Astrocyte of the cerebellum (primary cell): ENCODE measurements at regions not wholly inside any gene's neighbourhood (a gene's known extent, or its start where the extent isn't known, plus 50 kb on each side); places are given as distances from the start of the nearest gene placed in this dataset.

Experiments
- DNase-seq: peaks from one replicate; pipeline ENCODE4 v3.0.0-alpha.2; 2011; ENCODE audit warnings: low read depth
- H3K4me3 ChIP-seq: 2 replicates; pipeline ENCODE4 v1.5.1; 2011; ENCODE audit warnings: mild to moderate bottlenecking, low read depth, low read length, moderate library complexity
- in situ Hi-C: cut with HindIII; loops from 2 replicates; pipeline ENCODE4 v1.10.0; 2017; ENCODE audit warnings: low sequenced_read_pairs
- TF ChIP-seq, protein P1 (sequence below): IDR thresholded peaks from 2 replicates; pipeline ENCODE4 v1.5.1; 2012; ENCODE audit warnings: low read length, low read depth, moderate library complexity, mild to moderate bottlenecking; ENCODE audit errors: missing control alignments

DNA sequence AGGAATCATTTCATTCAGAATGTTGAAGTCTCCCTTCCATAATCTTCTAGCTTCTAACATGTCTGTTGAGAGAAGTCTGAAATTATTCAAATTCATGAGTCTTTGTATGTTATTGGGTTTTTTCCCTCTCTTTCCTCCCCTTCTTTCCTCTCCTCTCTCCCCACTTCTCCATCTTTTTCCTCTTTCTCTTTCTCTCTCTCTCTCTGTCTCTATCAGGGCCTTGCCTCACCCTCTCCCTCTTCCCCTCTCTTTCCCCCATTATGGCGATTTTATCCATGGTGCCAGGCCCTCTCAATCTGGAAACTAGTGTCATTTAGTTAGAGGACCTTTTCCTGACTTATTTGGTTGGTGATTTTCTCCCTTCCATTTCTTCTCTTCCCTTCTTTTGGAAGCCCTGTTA is 147.3 kb downstream of the SST start:
- in situ Hi-C loops, result no loop called here
- no peak for DNase-seq
- no peak overlapping the region for H3K4me3 ChIP-seq
- TF ChIP-seq, protein P1, sequence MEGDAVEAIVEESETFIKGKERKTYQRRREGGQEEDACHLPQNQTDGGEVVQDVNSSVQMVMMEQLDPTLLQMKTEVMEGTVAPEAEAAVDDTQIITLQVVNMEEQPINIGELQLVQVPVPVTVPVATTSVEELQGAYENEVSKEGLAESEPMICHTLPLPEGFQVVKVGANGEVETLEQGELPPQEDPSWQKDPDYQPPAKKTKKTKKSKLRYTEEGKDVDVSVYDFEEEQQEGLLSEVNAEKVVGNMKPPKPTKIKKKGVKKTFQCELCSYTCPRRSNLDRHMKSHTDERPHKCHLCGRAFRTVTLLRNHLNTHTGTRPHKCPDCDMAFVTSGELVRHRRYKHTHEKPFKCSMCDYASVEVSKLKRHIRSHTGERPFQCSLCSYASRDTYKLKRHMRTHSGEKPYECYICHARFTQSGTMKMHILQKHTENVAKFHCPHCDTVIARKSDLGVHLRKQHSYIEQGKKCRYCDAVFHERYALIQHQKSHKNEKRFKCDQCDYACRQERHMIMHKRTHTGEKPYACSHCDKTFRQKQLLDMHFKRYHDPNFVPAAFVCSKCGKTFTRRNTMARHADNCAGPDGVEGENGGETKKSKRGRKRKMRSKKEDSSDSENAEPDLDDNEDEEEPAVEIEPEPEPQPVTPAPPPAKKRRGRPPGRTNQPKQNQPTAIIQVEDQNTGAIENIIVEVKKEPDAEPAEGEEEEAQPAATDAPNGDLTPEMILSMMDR, result no peak

DNA sequence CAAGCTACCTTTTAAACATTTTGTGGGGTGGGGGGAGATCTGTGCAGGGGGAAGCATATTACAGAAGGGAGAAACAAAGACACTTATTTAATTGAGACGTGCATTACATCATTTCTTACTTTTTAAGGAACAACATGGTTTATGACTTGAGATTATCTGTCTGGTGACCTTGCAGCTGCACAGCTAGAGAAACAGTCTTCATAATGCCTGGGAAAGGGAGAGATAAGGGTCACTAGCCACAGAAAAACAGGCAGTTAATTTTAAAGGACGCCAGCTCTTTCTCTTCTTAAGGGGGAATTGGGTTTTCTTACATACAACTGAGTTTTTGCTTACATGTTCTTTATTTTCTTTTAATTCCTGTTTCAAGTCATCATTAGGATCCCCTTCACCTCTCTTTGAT is 147.9 kb downstream of the SST start:
- no peak for DNase-seq
- in situ Hi-C loops, result no loop called here
- TF ChIP-seq, protein P1, result no peak

DNA sequence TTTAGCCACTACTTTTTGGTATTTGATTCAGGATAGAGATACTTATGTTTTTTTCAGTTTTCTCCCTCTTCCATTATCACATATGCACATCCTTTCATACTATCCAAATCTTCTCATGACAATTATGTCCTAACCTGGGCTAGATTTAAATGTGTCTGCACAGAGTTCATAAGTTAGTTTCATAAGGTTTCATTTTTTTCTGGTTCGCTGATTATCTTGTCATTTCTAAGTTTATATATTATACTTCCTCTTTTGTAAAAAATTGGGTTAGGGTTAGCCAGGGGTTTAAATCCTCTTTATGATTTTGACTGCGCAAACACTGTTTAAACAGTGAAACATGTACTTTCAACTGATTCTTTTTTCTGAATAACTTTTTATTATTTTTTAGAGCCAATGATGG is 148.6 kb downstream of the SST start:
- H3K4me3 ChIP-seq, result no peak overlapping the region
- no peak for DNase-seq
- in situ Hi-C loops, result no loop called here
- TF ChIP-seq, protein P1, result no peak

More for the DNA sequence above, 147.9 kb downstream of the SST start:
- H3K4me3 ChIP-seq, result no peak overlapping the region

DNA sequence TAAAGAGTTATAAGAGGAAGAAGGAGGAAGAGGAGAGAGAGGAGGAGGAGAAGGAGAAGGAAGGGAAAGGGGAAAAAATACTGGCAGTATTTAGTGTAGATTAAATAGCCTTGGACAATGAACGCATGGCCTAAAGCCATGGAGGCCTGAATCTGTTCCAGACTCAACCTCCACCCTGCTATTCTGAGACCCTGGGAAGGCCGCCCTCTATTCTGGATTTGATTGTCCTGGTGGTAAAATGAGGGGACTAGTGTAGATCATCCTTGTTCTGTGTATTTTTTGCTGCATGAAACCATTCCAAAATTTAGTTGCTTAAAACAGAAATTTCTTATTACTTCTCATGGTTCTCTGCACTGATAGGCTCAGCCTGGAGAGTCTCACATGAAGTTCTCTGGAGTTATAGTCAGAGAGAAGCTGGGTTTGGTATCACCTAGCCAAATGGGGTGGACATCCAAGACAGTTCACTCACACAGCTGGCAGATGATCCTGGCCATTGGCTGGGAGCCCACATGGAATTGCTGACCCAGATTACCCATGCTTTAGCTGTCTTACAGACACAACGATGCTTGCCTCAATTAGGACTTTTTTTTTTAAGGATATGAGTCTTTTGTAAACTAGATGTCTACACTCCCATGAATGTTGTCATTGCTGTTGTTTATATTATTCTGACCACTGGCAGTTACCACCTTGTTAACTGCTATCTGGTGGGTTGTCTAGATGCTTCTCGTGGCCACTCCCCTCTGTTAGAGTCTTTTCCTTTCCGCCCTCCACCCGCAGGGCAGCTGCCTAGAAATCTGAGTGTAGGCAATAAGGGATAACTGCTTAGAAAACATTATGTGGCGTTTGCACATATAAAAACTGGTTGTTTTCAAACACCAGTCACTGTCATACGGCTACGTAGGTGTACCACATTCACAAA is 149.9 kb downstream of the SST start:
- peak; percentile 6 for DNase-seq
- no peak overlapping the region for H3K4me3 ChIP-seq
- in situ Hi-C loops, result no loop called here
- TF ChIP-seq, protein P1, result no peak

DNA sequence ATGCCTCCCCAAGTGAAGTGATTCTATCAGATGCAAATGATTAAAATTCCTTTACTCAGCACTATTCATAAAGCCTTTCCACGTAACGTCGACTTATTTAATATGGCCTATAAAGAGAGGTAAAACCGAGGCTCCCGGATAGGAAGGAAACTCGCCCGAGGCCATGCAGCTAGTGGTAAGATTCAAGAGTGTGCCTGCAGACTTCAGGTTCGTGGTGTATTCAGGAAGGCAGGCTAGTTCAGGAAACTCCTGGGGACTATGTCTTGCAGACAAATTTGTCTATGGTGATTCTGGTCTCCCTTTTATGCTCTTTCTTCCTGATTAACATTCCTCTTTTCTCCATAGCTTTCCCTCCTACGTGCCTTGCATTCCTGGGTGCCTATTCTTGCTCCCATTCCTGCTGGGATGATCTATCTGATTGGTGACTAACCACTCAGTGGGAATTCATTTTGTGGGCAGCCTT is 150.7 kb downstream of the SST start:
- peak; percentile 77 for DNase-seq
- in situ Hi-C loops, result no loop called here
- H3K4me3 ChIP-seq, result no peak overlapping the region
- TF ChIP-seq, protein P1, result no peak

DNA sequence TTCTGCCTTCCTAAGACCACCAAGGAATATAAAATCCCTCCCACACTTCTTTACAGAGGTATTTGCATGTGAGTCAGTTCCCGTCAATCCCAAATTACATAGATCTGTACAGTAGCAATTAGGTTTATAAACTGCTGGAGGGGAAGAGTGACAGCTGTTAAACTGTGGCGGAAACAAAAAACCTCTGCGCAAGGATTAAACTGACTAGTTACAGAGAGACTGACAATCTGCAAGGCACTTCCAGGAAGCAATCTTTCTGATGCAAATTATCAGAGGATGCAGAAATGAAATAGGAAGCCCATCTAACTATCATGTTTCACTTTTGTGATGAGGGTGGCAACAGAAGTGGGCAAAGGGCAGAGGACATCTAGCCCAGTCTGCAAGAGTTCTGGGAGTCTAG is 150.4 kb downstream of the RTP4 start:
- DNase-seq, result no peak
- TF ChIP-seq, protein P1, result no peak
- in situ Hi-C loops, result no loop called here
- no peak overlapping the region for H3K4me3 ChIP-seq
